ENCODE measurements at regions not wholly inside any gene's neighbourhood (a gene's known extent, or its start where the extent isn't known, plus 50 kb on each side); places are given as distances from the start of the nearest gene placed in this dataset.

DNA sequence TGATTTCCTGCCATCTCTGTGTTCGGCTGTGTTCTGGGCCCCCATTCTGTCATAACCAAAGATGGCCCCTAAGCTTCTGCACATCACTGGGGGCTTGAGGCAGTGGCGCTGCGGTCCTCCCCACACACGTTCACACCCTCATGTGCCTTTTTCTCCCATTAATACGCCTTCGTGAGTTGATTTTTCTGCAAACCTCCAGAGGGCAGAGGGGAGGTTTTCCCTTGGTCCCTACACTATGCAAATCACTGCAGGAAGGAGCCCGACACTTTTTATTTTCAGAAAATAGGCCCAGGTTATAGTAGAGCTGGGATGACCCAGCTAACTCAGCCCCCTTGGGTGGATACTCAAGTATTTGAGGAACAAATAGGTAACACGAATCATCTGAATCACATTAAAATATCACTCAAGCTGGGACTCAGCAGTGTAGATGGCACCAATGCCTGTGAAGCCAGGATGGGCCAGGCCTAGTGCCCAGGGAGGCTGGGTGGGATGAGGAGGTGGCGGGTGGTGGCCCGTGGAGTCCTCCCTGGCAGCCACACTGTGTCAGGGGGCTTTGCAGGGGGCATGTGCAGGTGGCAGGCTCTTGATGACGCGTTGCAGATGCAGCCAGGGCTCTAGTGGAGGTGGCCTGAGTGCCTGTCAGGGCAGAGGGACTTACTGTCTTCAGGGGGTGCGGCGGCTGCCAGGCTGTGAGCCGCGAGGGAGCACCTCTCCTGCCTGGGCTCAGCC is 234.3 kb downstream of the TEX29 start:
- Mint-ChIP-seq H3K4me3 (no peak overlapping the region), H3K4me1 (ENCODE audit: low read depth) (no peaks in the 10 kb centered on the region), H3K36me3 (ENCODE audit: low read depth) (no peaks in the 10 kb centered on the region), H3K27me3 (ENCODE audit: insufficient read depth) (no peaks in the 10 kb centered on the region; the same call in 1 of the 2 replicates), H3K27ac (no peak overlapping the region), H3K9me3 (peaks cover 55% of the 10 kb centered on the region)
- no peak for DNase-seq
- TF ChIP-seq, protein P1, sequence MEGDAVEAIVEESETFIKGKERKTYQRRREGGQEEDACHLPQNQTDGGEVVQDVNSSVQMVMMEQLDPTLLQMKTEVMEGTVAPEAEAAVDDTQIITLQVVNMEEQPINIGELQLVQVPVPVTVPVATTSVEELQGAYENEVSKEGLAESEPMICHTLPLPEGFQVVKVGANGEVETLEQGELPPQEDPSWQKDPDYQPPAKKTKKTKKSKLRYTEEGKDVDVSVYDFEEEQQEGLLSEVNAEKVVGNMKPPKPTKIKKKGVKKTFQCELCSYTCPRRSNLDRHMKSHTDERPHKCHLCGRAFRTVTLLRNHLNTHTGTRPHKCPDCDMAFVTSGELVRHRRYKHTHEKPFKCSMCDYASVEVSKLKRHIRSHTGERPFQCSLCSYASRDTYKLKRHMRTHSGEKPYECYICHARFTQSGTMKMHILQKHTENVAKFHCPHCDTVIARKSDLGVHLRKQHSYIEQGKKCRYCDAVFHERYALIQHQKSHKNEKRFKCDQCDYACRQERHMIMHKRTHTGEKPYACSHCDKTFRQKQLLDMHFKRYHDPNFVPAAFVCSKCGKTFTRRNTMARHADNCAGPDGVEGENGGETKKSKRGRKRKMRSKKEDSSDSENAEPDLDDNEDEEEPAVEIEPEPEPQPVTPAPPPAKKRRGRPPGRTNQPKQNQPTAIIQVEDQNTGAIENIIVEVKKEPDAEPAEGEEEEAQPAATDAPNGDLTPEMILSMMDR (IDR thresholded peaks at IDR 0.05) = no peak

DNA sequence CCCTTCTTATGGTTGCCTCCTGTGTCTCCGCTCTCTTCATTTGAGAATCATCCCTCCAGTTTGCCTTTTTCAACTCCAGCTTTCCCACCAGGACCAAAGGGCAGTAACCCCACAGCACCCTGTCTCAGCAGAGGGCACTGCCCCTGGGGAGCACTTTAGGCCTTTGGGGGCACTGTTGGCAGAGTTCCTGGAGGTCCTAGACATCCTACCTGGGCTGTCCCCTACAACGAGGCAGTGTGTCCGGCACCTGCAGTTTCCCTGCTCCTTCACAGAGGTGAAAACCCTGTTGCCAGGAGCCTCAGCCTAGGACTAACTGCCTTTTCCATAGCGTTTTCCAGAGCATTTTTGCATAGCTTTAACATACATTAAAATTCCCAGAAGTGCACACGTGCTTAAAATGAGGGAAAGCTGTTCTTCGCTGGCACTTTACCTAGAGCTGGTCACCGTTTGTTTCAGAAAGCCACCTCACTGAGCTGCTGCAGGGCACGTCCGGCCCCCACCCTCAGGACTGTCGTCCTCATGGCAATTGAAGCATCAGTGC is 234.9 kb downstream of the TEX29 start:
- peaks cover 49% of the 10 kb centered on the region for H3K9me3 Mint-ChIP-seq
- DNase-seq = no peak
- no peak overlapping the region for H3K4me3 Mint-ChIP-seq
- H3K4me1 Mint-ChIP-seq (ENCODE audit: low read depth) = no peaks in the 10 kb centered on the region
- TF ChIP-seq, protein P1 (IDR thresholded peaks at IDR 0.05) = no peak
- no peaks in the 10 kb centered on the region; the same call in 1 of the 2 replicates for H3K27me3 Mint-ChIP-seq (ENCODE audit: insufficient read depth)
- H3K27ac Mint-ChIP-seq = no peak overlapping the region
- no peaks in the 10 kb centered on the region for H3K36me3 Mint-ChIP-seq (ENCODE audit: low read depth)

DNA sequence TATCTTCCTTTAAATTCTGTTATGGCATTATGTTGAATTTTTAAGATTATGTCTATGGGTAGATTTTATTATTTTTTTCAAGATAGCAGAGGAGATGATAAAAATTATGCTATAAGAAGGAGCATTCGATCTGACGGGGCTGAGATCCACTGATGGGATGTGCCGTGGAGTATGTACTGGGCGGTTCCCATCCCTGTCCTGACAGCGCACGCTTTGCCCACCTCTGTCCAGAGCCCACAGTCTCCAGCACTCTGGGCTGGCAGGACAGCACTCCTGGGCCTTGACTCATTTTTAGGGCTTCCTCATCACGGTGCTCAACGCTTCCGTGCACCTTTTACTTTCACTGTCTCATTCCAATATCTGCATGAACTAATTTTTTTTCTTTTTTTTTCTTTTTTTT is 235.5 kb downstream of the TEX29 start:
- H3K36me3 Mint-ChIP-seq (ENCODE audit: low read depth) = no peaks in the 10 kb centered on the region
- TF ChIP-seq, protein P1 (IDR thresholded peaks at IDR 0.05) = no peak
- H3K27ac Mint-ChIP-seq = no peak overlapping the region
- no peak overlapping the region for H3K4me3 Mint-ChIP-seq
- H3K27me3 Mint-ChIP-seq (ENCODE audit: insufficient read depth) = no peaks in the 10 kb centered on the region; the same call in 1 of the 2 replicates
- peaks cover 48% of the 10 kb centered on the region for H3K9me3 Mint-ChIP-seq
- no peak for DNase-seq
- no peaks in the 10 kb centered on the region for H3K4me1 Mint-ChIP-seq (ENCODE audit: low read depth)

DNA sequence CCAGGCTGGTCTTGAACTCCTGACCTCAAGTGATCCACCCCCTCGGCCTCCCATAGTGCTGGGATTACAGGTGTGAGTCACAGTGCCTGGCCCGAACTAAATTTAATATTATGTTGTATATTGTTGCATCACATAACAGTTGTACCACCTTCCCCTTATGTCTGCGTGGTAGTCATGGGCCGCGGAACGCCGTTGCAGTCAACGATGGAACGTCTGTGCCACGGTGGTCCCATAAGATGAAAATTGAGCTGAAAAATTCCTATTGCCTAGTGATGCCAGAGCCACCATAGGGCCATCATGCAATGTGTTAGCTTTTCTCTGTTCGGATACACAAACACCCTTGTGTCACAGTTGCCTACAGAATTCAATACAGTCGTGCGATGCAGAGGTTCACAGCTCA is 236.1 kb downstream of the TEX29 start:
- H3K27ac Mint-ChIP-seq = no peak overlapping the region
- H3K36me3 Mint-ChIP-seq (ENCODE audit: low read depth) = peaks cover under 1% of the 10 kb centered on the region
- no peak for DNase-seq
- no peaks in the 10 kb centered on the region; the same call in 1 of the 2 replicates for H3K27me3 Mint-ChIP-seq (ENCODE audit: insufficient read depth)
- H3K4me1 Mint-ChIP-seq (ENCODE audit: low read depth) = no peaks in the 10 kb centered on the region
- peaks cover 50% of the 10 kb centered on the region for H3K9me3 Mint-ChIP-seq
- TF ChIP-seq, protein P1 (IDR thresholded peaks at IDR 0.05) = no peak
- no peak overlapping the region for H3K4me3 Mint-ChIP-seq

DNA sequence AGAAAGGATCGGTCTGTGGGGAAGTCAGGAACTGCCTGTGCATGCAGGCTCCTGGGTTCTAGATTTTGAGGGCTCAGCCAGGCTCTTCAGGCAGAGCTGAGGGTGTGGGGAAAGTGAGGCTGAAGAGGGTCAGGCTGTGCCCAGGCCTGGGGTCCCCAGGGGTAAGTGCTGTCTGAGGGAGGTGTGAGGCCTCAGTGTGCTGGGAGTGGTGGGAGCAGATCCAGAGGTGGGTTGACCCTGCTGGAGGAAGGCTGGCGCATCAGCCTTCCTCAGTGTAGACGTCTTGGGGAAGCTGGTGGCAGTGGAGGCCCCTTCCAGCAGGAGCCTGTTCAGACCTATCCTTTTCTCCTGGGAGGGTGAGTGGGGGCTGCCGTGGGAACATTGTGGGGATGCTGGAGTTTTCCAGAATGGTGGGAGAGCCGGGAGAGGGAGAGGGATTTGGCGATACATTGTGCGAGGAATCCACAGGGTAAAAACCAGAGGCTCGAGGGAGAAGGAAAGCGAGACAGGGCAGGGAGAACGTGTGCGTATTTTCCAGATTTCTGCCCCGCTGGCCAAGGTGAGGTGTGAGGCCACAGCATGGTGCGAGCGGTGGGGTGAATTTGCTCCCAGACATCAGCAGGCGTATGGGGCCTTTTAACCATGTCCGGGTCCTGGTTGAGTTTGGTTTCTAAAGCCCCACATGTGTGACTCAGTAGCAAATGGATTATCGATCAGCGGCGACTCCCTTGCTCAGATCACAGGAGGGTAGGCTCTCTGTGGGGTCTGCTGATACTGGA is 237.7 kb downstream of the TEX29 start:
- peaks cover 11% of the 10 kb centered on the region for H3K36me3 Mint-ChIP-seq (ENCODE audit: low read depth)
- H3K4me1 Mint-ChIP-seq (ENCODE audit: low read depth) = no peaks in the 10 kb centered on the region
- H3K9me3 Mint-ChIP-seq = peaks cover 54% of the 10 kb centered on the region
- TF ChIP-seq, protein P1 (IDR thresholded peaks at IDR 0.05) = no peak
- no peak overlapping the region for H3K27ac Mint-ChIP-seq
- no peak for DNase-seq
- H3K4me3 Mint-ChIP-seq = no peak overlapping the region
- H3K27me3 Mint-ChIP-seq (ENCODE audit: insufficient read depth) = no peaks in the 10 kb centered on the region; the same call in 1 of the 2 replicates
